NCI-H1417 treated with DMSO at 0.1 percent for 48 hours (cell line): ENCODE measurements at regions not wholly inside any gene's neighbourhood (a gene's known extent, or its start where the extent isn't known, plus 50 kb on each side); places are given as distances from the start of the nearest gene placed in this dataset.
"Not testable (repeated sequence)": the region's sequence is repeated elsewhere in the genome, so short reads cannot be mapped to it uniquely, and the experiment has no call there.

Experiments
- DNase-seq: peaks from one replicate; lab custom pipeline; 2025; lab: John Stamatoyannopoulos, UW

- no peak for DNase-seq
These were observed 75.5 kb downstream of the ASB1 start for GRCh38 chr2:238502088-238502810.

DNA sequence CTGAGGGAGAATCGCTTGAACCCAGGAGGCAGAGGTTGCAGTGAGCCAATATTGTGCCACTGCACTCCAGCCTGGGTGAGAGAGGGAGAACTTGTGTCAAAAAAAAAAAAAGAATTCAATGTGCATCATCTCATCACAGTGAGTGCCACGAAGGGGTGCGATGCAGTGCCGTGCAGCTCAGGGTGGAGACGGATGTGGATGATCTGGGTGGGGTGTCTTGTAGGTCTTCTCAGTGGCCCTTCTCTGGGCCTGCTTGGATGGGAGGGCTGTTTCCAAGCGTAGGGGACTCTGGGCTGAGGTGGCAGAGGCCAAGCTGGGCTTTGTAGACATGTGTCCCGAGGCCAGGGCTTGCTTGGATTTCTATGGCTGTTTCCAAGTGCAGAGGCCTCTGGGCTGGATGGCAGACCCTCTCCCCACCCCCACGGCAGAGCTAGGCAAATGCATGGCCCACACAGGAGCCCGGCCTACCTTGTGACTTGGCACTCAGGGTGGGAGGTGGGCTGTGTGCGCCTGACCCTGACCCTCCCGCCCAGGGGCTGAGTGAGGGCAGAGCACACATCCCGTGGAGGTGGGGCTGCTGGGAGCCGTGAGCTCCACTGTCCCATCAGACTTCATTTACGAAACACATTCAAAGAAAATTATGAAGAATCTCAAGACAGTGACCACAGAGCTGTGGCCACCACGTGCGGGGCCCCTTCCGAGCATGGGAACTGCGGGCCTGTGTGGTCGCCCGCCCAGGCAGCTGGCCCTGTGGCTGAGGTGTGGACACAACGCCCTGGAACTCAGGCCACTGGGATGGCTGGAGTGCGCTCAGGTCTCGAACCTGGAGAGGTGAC is 76.4 kb downstream of the ASB1 start:
- DNase-seq: no peak

DNA sequence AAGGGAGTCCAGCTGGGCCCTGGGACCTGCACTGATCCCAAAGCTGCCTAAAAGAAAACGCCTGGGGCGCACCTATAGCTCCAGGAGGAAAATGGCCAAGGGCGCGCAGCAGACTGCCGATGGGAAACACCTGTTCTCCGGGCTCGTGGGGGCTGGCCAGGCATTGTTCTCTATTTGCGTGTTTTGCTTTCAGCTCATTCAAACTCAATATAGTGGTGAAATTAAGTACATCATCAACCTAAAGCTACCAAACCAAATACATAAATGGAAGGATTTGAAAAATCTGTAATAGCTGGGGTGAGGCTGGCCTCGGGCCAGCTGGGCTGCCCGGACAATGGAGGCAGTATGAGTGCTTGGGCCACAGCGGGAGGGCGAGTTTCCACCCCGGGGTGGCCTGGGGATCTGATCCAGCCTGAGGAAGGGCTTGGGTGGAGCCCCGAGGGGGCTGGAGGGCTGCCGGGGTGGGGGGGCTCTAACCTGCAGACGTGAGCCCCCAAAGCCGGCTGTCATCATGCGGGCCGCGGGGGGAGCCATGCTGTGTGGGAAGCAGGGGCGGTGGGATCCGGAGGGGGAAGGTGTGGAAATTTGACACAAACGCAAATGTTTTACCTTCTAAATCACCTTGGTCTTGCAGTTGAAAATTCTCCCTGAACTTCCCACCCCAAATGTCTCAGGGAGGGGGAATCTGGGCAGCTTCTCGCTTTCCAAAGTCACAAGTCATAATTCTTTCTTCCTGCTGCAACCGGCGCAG is 77.6 kb downstream of the ASB1 start:
- DNase-seq: peak; percentile 70

DNA sequence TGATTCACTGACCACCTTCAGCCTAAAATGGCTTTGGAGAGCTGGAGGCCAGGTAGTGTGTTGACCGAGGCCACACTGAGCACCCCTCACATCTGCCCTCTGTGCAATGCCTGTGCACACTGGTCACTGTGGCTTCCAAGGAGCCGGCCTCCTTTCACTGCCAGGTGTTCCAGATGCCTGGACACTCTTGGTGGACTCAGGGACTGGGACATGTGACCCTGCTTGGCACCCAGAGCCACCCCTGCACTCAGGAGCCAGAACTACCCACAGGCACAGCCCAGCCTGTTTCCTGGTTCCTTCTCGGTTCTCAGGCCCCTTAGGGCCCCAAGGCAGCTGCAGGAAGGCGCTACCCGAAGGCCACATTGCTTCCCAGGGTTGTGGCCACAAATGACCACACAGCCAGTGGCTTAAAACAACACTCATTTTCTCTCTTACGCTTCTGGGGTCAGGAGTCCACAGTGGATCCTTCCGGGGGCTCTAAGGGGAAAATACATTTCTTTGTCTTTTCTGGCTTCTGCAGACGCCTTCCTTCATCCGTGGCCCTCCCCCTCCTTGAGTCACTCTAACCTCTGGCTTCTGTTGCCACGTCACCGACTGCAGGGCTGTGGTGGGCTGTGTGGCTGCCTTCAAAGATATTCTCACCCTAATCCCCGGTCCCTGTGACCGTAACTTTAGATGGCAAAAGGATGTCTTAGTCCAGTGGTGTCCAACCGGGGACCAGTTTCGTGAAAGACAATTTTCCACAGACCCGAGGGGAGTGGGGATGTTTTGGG is 78.6 kb downstream of the ASB1 start:
- DNase-seq: no peak

DNA sequence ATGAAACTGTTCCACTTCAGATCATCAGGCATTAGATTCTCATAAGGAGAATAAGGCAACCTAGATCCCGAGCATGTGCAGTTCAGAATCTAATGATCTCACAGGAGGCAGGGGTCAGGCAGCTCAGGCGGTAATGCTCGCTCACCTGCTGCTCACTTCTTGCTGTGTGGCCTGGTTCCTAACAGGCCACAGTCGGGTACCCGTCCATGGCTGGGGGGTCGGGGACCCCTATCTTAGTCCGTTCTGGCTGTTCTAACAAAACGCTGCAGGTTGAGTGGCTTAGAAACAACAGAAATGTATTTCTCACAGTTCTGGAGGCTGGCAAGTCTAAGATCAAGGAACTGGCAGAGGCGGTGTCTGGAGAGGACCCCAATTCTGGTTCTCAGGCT is 79.2 kb downstream of the ASB1 start:
- DNase-seq: no peak

- no peak for DNase-seq
These were observed 79.8 kb downstream of the ASB1 start for GRCh38 chr2:238506371-238507068.

DNA sequence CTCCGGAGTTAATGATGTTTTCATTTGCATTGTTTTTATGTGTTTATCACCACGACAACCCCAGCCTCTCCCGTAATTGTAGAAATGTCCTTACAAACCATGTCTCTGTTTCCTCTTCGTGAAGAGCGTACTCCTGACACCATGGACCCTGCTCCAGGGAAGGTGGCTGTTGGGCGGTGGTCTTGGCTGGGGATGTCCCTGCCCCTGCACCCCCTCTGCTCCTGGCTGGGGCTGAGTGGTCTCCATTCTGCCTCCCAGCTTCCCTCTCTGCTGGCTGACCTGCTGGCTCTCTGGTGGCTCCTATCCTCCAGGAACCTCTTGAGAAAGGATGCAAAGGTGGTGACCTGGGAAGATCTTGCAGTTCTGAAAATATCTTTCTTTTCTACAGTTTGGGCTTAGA is 81.1 kb downstream of the ASB1 start:
- no peak for DNase-seq

GRCh38 chr2:238509151-238509835 is 82.6 kb downstream of the ASB1 start:
- DNase-seq: no peak

DNA sequence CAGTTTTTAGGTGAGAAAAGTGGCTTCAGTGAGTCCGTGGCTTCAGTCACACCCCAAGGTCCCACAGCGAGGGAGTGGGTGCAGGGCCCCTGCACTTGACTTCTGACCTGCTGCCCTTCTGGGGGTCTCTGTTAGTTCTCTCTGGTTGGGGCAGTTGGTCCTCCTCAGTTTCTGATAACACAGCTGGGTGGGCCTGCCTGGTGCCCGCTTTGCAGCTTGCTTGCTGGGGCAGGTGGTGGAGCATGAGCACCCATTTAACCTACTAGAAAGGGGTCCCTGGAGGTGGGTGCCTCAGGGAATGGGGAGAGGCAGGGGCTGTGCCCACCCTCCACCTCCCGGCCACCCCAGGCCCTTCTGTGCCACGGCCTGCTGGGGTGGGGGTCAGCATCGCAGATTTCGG is 83.2 kb downstream of the ASB1 start:
- DNase-seq: no peak

GRCh38 chr2:238510911-238511613 is 84.3 kb downstream of the ASB1 start:
- DNase-seq: no peak

GRCh38 chr2:238511614-238511950 is 84.9 kb downstream of the ASB1 start:
- no peak for DNase-seq

DNA sequence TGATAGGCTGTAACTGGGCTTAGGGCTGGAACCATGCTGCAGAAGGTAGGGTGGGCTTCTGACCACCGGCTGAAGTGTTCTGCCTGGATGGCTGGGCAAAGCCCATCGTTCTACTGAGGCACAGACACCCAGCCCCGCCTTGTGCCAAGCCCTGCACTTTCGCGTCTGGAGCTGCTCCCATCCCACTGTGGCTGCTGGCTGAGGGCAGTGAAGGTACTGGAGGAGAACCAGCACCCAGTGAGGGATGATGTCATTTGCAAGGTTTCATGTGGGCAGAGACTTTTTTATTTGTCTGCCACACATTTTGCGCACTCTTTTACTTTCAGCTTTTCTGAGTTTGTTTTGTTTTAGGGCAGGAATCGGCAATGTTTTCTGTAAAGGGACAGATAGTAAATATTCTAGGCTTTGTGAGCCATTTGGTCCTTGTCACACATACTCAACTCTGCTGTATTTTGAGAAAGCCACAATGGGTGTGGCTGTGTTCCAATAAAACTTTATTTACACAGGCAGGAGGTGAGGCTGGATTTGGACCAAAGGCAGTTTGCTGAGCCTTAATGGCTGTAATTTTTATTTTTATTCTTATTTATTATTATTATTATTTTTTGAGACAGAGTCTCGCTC is 85.6 kb downstream of the ASB1 start:
- DNase-seq: no peak

DNA sequence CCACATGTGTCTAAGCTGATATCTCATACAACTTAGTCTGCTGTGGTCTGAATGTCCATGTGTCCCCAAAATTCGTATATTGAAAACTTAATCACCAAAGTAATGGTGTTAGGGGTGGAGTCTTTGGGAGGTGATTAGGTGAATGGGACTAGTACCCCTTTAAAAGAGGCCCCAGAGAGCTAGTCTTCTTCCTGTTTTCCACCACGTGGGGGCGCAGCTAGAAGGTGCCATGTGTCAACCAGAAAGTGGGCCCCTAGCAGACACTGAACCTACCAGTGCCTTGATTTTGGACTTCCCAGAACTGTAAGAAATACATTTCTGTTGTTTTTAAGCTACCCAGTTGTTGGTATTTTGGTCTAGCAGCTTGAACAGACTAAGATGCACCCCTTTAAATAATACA is 86.6 kb downstream of the ASB1 start:
- DNase-seq: no peak

- not testable (repeated sequence) for DNase-seq
These were observed 87.3 kb downstream of the ASB1 start for GRCh38 chr2:238514024-238514423.

- no peak for DNase-seq
These were observed 88.7 kb downstream of the ASB1 start for GRCh38 chr2:238515377-238515776.

DNA sequence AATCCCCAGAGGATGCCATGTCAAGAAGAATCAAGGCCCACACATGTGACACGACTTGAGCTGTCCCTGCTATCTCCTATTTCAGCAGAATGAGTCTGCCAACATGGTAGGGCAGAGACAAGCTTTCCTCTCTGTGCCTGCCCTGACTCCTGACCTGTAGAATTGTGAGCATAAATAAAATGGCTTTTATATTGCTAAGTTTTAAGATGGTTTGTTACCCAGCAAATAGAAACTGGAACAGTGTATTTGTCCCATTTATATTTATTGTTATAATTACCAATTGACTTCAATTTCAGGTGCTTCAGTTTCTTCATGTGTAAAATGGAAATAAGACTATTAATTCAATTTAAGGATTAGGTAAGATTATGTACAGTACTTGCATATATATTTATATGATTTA is 90.5 kb downstream of the ASB1 start:
- DNase-seq: no peak

DNA sequence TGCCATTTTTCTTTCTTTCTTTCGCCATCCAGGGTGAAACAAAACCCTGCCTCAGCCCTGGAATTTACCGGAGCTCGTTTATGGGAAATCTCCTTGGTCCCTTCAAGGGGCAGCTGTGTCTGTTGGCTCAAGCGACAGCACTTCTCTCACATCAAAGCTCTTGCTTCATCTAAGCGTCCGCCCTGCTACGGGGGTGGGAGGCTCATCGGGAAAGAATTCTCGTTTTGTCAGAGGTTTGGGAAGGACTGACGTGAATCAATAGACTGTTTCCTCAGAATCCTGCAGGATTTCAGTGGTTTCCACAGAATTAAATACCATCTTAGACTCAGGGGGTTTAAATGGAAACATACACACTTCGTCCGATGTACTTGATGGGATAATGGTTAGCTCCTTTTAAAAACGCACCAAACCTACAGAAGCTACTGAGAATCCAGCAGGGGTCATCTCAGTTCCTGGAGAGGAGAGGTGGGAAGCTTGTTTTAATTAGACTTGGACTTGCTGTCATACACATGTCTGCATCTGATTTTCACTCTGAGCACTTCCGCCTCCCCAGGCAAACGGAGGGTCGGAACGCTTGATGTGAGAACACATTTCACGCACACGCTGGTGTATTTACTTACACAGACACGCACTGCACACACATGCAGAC is 91.6 kb downstream of the ASB1 start:
- no peak for DNase-seq

GRCh38 chr2:238518821-238519186 is 92.1 kb downstream of the ASB1 start:
- DNase-seq: no peak

GRCh38 chr2:238520359-238520886 is 93.7 kb downstream of the ASB1 start:
- no peak for DNase-seq
